PFSK-1 (cell line): ENCODE measurements at regions not wholly inside any gene's neighbourhood (a gene's known extent, or its start where the extent isn't known, plus 50 kb on each side); places are given as distances from the start of the nearest gene placed in this dataset.

ENCODE experiments used
- FOXP2 ChIP-seq: optimal IDR thresholded peaks from 2 replicates; pipeline ENCODE3; 2011; ENCODE audit warnings: borderline replicate concordance, control low read depth, inconsistent platforms; ENCODE audit not compliant: insufficient read depth; ENCODE audit errors: extremely low read length, extremely low read depth
- POLR2AphosphoS5 ChIP-seq: IDR thresholded peaks from 2 replicates; pipeline ENCODE4 v1.6.1; 2012; ENCODE audit warnings: low read depth, mild to moderate bottlenecking, control low read depth, low read length, moderate library complexity
- SIN3A ChIP-seq: IDR thresholded peaks from 2 replicates; pipeline ENCODE4 v1.6.1; 2012; ENCODE audit warnings: mild to moderate bottlenecking, low read length, moderate library complexity, borderline replicate concordance; ENCODE audit not compliant: insufficient read depth
- TAF1 ChIP-seq: IDR thresholded peaks from 2 replicates; pipeline ENCODE4 v1.6.1; 2012; ENCODE audit warnings: low read length, control low read depth, borderline replicate concordance; ENCODE audit not compliant: insufficient read depth
- TF ChIP-seq, protein P1 (sequence below), 2 experiments: IDR thresholded peaks; 2 replicates each; pipeline versions ENCODE4 v1.6.1 to v1.8.0; 2011 to 2012; ENCODE audit warnings: low read depth in 2 of 2, low read length in 2 of 2, control low read depth in 1 of 2, inconsistent platforms in 1 of 2, mild to moderate bottlenecking in 1 of 2, moderate library complexity in 1 of 2; ENCODE audit not compliant: insufficient read depth in 1 of 2

DNA sequence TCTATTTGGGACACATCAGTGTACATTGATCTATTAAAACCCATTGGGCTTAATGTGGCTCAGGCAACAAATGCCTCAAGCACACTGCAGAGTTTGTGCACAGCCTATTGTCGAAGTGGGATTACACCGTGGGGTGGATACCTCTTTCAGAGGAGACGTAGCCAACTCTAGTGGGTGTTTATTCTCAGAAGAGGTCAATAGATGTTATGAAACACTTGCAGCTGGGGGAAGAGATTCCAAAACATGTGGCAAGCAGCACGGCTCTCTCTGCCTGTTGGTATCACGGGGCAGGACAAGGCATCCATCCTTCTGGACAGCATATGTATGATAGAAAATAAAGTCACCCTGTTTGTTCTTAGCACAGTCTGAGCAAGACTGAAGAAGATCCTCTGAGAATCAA is 121.4 kb upstream of the COPS8 start:
- TF ChIP-seq POLR2AphosphoS5 = no peak
- no peak for TF ChIP-seq SIN3A
- TF ChIP-seq, protein P1, sequence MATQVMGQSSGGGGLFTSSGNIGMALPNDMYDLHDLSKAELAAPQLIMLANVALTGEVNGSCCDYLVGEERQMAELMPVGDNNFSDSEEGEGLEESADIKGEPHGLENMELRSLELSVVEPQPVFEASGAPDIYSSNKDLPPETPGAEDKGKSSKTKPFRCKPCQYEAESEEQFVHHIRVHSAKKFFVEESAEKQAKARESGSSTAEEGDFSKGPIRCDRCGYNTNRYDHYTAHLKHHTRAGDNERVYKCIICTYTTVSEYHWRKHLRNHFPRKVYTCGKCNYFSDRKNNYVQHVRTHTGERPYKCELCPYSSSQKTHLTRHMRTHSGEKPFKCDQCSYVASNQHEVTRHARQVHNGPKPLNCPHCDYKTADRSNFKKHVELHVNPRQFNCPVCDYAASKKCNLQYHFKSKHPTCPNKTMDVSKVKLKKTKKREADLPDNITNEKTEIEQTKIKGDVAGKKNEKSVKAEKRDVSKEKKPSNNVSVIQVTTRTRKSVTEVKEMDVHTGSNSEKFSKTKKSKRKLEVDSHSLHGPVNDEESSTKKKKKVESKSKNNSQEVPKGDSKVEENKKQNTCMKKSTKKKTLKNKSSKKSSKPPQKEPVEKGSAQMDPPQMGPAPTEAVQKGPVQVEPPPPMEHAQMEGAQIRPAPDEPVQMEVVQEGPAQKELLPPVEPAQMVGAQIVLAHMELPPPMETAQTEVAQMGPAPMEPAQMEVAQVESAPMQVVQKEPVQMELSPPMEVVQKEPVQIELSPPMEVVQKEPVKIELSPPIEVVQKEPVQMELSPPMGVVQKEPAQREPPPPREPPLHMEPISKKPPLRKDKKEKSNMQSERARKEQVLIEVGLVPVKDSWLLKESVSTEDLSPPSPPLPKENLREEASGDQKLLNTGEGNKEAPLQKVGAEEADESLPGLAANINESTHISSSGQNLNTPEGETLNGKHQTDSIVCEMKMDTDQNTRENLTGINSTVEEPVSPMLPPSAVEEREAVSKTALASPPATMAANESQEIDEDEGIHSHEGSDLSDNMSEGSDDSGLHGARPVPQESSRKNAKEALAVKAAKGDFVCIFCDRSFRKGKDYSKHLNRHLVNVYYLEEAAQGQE (IDR thresholded peaks at IDR 0.05; ENCODE audit: insufficient read depth in 1 of 2, low read depth in 2 of 2, low read length in 2 of 2) = no peak
- no peak for TF ChIP-seq FOXP2
- no peak for TF ChIP-seq TAF1

DNA sequence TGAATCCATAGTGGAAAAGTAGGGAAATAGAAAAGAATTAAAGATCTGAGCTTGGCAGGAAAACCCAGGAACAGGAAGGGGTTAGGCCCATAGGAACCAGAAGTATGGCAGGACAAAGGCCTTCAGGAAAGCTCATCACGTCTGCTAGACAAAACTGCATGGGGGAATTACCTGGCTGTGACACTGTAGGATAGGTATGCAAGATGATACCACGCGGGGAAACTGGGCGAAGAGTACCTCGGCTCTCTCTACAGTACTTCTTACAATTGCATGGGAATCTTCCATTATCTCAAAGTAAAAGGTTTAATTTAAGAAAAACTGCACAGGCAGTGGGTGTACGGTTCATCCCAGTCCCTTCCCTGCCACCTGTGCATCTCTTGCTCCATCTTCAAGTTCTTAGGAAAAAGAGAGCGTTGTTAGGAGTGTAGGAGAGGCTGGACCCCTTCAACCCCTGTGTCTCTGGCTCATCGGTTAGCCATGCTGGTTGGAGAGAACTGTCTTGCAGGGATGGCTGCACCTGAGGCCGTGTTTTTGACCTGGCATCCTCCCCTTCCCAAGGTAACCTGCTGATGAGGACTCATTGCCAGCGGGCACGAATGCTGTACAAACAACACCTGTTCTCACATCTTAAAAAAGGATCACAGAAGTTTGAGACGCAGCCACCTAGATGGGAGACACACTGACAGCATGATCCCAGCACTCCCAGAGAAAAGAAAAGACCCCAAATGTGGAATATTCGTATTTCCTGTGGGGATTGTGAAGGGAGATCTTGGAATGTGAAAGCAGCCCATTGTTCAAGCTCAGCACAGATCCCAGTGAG is 120.5 kb upstream of the COPS8 start:
- TF ChIP-seq TAF1 = no peak
- TF ChIP-seq SIN3A = no peak
- TF ChIP-seq, protein P1 (IDR thresholded peaks at IDR 0.05; ENCODE audit: insufficient read depth in 1 of 2, low read depth in 2 of 2, low read length in 2 of 2) = no peak
- no peak for TF ChIP-seq POLR2AphosphoS5
- TF ChIP-seq FOXP2 = no peak

DNA sequence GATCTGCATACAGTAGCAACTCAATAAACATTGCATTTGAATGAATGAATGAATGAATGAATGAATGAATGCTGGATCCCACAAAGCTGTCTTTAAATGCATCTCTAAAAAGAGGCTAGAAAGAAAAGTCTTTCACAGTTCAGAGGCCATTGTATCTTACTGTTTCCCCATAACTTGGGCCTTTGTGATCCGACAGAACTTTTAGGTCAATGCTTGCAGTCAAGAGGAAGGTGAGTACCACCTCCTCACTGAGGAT is 119.9 kb upstream of the COPS8 start:
- TF ChIP-seq SIN3A = no peak
- no peak for TF ChIP-seq POLR2AphosphoS5
- no peak for TF ChIP-seq TAF1
- no peak for TF ChIP-seq FOXP2
- TF ChIP-seq, protein P1 (IDR thresholded peaks at IDR 0.05; ENCODE audit: insufficient read depth in 1 of 2, low read depth in 2 of 2, low read length in 2 of 2) = no peak

DNA sequence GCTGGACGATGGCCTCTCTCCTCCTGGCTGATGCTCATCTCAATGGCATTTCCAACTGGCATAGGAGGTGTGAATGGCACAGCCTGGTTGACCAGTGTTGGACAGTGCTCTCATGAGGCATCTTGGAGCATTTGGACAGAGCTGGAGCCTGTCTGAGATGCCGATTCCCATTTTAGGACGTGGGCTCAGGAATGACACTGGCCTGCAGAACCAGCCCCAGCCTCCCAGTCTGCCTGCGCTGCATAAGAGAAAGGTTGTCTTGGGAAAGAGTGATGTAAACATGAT is 118.2 kb upstream of the COPS8 start:
- TF ChIP-seq, protein P1 (IDR thresholded peaks at IDR 0.05; ENCODE audit: insufficient read depth in 1 of 2, low read depth in 2 of 2, low read length in 2 of 2) = no peak
- TF ChIP-seq SIN3A = no peak
- no peak for TF ChIP-seq TAF1
- TF ChIP-seq POLR2AphosphoS5 = no peak
- TF ChIP-seq FOXP2 = no peak
